ENCODE measurements at regions not wholly inside any gene's neighbourhood (a gene's known extent, or its start where the extent isn't known, plus 50 kb on each side); places are given as distances from the start of the nearest gene placed in this dataset.
"Not testable (repeated sequence)": the region's sequence is repeated elsewhere in the genome, so short reads cannot be mapped to it uniquely, and the experiment has no call there.

DNA sequence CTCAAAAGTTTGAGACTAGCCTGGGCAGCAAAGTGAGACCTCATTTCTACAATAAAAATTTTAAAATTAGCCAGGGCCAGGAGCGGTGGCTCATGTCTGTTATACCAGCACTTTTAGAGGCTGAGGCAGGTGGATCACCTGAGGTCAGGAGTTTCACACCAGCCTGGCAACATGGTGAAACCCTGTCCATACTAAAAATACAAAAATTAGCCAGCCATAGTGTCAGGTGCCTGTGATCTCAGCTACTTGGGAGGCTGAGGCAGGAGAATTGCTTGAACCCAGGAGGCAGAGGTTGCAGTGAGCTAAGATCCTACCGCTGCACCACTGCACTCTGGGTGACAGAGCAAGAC, 85.1 kb upstream of the MAP4 start:
- H3K4me3 ChIP-seq (ENCODE audit: control insufficient read depth, low read depth, low read length); DNase-seq (ENCODE audit: low read depth): not testable (repeated sequence)

DNA sequence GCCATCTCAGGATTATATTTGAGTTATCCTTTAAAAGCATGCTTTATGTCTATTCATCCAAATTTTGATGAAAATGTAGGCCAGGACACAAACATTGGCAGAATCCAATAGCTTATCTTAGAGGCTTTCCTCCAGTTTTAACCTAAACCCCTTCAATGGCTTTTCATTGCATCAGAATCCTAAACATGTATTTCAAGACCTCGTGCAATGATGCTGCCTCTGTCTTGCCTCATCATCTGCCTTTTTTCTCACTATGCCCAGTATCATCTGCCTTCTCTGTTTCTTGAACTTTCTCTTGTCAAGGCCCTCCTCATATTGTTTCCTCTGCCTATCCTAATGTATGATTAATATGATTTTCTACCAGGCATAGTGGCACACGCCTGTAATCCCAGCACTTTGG, 76.1 kb upstream of the MAP4 start:
- no peak for DNase-seq (ENCODE audit: low read depth)
- TF ChIP-seq, protein P1, sequence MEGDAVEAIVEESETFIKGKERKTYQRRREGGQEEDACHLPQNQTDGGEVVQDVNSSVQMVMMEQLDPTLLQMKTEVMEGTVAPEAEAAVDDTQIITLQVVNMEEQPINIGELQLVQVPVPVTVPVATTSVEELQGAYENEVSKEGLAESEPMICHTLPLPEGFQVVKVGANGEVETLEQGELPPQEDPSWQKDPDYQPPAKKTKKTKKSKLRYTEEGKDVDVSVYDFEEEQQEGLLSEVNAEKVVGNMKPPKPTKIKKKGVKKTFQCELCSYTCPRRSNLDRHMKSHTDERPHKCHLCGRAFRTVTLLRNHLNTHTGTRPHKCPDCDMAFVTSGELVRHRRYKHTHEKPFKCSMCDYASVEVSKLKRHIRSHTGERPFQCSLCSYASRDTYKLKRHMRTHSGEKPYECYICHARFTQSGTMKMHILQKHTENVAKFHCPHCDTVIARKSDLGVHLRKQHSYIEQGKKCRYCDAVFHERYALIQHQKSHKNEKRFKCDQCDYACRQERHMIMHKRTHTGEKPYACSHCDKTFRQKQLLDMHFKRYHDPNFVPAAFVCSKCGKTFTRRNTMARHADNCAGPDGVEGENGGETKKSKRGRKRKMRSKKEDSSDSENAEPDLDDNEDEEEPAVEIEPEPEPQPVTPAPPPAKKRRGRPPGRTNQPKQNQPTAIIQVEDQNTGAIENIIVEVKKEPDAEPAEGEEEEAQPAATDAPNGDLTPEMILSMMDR (conservative IDR thresholded peaks at IDR 0.05; ENCODE audit: control insufficient read depth, insufficient read depth, low read depth, low read length), result no peak
- H3K4me3 ChIP-seq (ENCODE audit: control insufficient read depth, low read depth, low read length), result no peak overlapping the region

DNA sequence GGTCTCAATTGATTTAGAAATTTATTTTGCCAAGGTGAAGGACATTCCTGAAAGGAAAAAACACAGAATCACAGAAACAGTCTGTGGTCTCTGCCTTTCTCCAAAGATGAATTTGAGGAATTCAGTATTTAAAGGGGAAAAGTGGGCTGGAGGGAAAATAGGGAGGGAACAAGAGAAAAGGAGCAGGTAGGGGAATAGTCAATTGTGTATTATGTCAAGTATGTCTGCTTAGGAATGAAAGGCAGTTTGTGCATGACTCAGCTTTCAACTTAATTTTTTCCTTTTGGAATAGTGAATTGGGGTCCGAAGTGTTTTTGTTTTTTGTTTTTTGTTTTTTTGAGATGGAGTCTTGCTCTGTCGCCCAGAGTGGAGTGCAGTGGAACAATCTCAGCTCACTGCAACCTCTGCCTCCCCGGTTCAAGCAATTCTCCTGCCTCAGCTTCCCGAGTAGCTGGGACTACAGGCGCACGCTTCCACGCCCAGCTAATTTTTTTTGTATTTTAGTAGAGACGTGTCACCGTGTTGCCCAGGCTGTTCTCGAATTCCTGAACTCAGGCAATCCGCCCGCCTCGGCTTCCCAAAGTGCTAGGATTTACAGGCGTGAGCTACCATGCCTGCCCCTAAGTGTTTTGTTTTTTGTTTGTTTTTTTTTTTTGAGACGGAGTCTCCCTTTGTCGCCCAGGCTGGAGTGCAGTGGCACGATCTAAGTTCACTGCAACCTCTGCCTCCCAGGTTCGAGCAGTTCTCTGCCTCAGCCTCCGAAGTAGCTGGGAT, 74.1 kb upstream of the MAP4 start:
- TF ChIP-seq, protein P1 (conservative IDR thresholded peaks at IDR 0.05; ENCODE audit: control insufficient read depth, insufficient read depth, low read depth, low read length), result no peak
- DNase-seq (ENCODE audit: low read depth), result no peak
- H3K4me3 ChIP-seq (ENCODE audit: control insufficient read depth, low read depth, low read length), result no peak overlapping the region

DNA sequence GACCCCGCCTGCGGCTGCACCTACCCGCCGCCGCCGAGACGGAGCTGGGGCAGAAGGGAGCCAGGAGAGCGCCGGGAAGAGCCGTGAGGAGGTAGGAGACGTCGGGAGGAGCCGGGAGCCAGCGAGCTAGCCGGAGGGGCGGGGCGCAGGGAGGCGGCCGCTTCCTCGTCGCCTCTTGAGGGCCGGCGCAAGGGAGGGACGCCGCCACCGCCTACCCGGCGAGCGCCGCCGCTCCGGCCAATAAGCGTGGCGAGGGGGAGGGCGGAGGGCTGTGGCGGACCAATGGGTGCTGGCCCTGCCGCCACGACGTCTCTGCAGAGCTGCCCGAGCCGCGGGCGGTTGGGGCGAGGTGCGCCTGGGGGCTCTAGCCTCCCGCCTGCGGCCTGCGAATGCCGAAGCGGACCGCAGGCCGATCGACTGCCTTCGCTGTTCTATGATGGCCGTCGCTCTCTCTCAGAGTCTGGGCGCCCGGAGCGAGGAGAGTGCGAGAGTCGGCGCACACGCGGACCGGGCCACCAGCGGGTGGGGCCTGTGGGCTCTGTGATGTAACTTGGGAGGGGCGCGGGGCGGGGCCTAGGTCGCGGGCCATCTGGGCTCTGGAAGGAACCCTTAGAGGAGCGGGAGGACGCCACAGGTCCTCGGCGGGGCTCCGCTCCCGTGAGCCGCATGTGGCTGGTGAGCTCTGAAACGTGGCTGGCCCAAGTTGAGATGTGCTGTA, 72.7 kb upstream of the MAP4 start:
- H3K4me3 ChIP-seq (ENCODE audit: control insufficient read depth, low read depth, low read length), result peak overlapping the region; percentile 79
- DNase-seq (ENCODE audit: low read depth), result peak; percentile 93
- TF ChIP-seq, protein P1 (conservative IDR thresholded peaks at IDR 0.05; ENCODE audit: control insufficient read depth, insufficient read depth, low read depth, low read length), result no peak

DNA sequence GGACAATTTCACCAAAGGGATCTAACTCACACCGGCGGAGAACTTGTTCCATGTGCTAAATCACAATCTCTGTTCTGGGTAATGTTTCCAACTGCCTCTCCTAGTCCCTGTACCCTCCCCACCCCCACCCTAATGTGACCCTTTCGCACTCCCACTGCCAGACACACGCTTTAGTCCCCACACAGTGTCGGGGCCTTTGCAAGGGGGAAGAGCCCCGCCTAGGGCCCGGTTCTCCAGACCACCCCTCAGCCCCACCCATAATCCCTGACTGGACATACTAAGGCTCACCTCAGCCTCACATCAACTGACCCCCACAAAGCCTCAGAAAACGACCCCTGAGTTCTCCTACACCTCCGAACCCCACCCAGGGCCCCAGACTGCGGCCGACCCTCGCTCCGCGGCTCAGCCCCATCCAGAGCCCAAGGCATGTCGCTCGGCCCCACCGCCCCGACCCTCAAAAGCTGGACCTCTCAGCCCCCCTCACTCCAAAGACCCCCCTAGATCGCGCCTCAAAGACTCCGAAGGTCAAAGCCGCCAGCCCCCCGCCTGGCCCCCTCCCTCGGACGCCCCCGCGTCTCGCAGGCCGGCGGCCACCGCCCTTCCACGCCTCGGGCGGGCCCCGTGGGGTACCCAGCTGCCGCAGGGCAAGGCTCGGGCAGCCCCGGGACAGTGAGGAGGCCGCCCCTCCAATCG, 72.0 kb upstream of the MAP4 start:
- TF ChIP-seq, protein P1 (conservative IDR thresholded peaks at IDR 0.05; ENCODE audit: control insufficient read depth, insufficient read depth, low read depth, low read length), result no peak
- peak overlapping the region; percentile 79 for H3K4me3 ChIP-seq (ENCODE audit: control insufficient read depth, low read depth, low read length)
- DNase-seq (ENCODE audit: low read depth), result peak; percentile 25

DNA sequence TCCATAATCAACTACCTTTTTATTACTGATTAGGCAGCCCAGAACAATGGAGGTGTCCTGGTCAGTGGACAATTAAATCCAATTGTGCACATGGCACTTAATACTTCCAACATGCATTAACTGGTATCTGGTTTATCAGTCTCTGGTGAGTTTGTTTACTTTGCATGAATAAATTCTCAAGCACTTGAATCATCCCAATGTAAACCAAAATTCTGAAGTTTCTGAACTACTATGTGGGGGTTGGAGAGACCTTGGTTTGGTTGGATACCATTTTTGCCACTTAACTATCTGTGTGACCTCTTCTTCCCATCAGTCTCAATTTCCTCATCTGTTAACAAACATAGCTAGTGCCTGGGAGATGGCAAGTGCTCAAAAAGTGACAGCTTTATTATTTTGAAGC, 70.5 kb upstream of the MAP4 start:
- peak; percentile 66 for DNase-seq (ENCODE audit: low read depth)
- TF ChIP-seq, protein P1 (conservative IDR thresholded peaks at IDR 0.05; ENCODE audit: control insufficient read depth, insufficient read depth, low read depth, low read length), result no peak
- H3K4me3 ChIP-seq (ENCODE audit: control insufficient read depth, low read depth, low read length), result peak overlapping the region; percentile 79

DNA sequence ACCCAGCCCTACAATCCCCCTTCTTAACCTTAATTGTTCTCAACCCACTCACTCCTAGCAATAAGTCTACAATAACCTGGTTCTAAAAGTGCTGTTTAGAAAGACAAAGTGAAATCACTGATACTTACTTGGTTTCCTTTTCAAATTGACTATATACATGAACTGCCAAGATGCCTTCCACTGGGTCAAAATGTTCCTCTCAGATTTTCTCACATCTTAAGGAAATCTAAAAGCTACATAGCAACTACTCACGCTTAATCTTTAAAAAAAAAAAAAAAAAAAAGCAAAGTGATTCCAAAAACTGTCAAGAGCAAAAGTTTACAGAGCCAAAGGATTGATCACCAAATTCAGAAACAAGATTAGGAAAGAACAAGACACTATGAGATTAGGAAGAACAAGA, 68.7 kb upstream of the MAP4 start:
- no peak overlapping the region for H3K4me3 ChIP-seq (ENCODE audit: control insufficient read depth, low read depth, low read length)
- DNase-seq (ENCODE audit: low read depth), result no peak
- TF ChIP-seq, protein P1 (conservative IDR thresholded peaks at IDR 0.05; ENCODE audit: control insufficient read depth, insufficient read depth, low read depth, low read length), result no peak

Data from fibroblast of mammary gland (primary cell).